K562 (cell line): ENCODE measurements at regions not wholly inside any gene's neighbourhood (a gene's known extent, or its start where the extent isn't known, plus 50 kb on each side); places are given as distances from the start of the nearest gene placed in this dataset.

Experiments used
- EP300 ChIP-seq: IDR thresholded peaks from 2 replicates; pipeline ENCODE4 v1.6.1; 2012; ENCODE audit warnings: low read length, improper control_type of control experiment
- SMARCA4 ChIP-seq: fragments of 450-650 bp; IDR thresholded peaks from 2 replicates; pipeline ENCODE4 v1.6.1; 2016
- SOX6 ChIP-seq: fragments of 450-650 bp; IDR thresholded peaks from 2 replicates; pipeline ENCODE4 v1.6.1; 2014; ENCODE audit warnings: mild to moderate bottlenecking
- TF ChIP-seq, protein P1 (sequence below), 3 experiments: IDR thresholded peaks in 2 of 3; conservative IDR thresholded peaks in 1 of 3; 2 replicates each; pipeline ENCODE4 v1.5.1; 2011 to 2012; ENCODE audit warnings: low read length in 3 of 3, mild to moderate bottlenecking in 3 of 3, control low read depth in 2 of 3, improper control_type of control experiment in 1 of 3, inconsistent platforms in 1 of 3, low read depth in 1 of 3, mixed read lengths in 1 of 3, moderate library complexity in 1 of 3; ENCODE audit not compliant: insufficient read depth in 2 of 3

DNA sequence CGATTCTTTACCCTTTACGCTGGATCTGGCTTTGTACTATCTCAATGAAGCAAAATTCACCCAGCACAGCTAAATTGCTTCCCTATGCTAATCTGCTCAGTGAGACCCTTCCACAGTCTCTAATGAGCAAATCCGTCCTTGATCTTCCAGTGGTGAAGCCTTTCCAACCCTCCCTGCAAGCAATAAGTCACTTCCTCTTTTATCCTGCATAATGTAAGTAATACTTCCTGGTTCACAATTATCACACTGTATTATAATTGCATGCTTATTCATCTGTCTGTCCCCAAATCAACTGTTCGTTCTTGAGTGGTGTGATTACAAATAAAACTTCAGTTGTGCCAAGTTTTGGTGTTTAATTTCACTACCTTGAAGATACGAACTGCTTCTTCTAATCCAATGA, 404.0 kb downstream of the ADCYAP1 start:
- TF ChIP-seq, protein P1, sequence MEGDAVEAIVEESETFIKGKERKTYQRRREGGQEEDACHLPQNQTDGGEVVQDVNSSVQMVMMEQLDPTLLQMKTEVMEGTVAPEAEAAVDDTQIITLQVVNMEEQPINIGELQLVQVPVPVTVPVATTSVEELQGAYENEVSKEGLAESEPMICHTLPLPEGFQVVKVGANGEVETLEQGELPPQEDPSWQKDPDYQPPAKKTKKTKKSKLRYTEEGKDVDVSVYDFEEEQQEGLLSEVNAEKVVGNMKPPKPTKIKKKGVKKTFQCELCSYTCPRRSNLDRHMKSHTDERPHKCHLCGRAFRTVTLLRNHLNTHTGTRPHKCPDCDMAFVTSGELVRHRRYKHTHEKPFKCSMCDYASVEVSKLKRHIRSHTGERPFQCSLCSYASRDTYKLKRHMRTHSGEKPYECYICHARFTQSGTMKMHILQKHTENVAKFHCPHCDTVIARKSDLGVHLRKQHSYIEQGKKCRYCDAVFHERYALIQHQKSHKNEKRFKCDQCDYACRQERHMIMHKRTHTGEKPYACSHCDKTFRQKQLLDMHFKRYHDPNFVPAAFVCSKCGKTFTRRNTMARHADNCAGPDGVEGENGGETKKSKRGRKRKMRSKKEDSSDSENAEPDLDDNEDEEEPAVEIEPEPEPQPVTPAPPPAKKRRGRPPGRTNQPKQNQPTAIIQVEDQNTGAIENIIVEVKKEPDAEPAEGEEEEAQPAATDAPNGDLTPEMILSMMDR (IDR thresholded peaks at IDR 0.05 in 2 of 3, conservative IDR thresholded peaks at IDR 0.05 in 1 of 3; ENCODE audit: insufficient read depth in 2 of 3, low read depth in 1 of 3, low read length in 3 of 3), result no peak
- TF ChIP-seq SOX6, result no peak
- no peak for TF ChIP-seq SMARCA4
- TF ChIP-seq EP300, result no peak
